HG02623 (cell line): ENCODE measurements at regions not wholly inside any gene's neighbourhood (a gene's known extent, or its start where the extent isn't known, plus 50 kb on each side); places are given as distances from the start of the nearest gene placed in this dataset.

ENCODE experiments used
- ATAC-seq: cut with Tn5 transposase; IDR thresholded peaks from one replicate; pipeline ENCODE4 v1.9.1; 2021; ENCODE audit warnings: moderate library complexity; ENCODE audit not compliant: unreplicated experiment

DNA sequence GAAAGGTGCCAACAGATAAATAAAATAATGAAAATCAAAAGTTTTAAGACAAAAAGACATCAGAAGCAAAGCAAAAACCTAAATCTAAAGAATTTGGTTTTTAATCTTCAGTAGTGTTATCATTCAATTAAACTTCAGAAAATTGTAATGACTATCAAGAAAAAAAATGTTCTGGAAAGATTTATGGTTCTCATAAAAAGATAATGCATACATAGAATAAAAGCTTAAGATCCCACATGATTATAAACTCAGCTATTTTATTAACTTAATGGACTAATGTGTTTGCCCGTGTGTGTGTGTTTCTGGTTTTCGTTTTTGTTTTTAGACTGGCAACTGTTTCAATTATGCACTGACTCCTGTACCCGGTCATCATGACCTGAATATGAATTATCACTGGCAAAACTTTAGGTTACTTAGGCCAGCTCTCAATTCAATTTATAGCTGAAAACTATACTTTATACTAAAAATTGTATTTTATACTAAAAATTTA, 217.5 kb upstream of the DKK2 start:
- ATAC-seq = no peak

DNA sequence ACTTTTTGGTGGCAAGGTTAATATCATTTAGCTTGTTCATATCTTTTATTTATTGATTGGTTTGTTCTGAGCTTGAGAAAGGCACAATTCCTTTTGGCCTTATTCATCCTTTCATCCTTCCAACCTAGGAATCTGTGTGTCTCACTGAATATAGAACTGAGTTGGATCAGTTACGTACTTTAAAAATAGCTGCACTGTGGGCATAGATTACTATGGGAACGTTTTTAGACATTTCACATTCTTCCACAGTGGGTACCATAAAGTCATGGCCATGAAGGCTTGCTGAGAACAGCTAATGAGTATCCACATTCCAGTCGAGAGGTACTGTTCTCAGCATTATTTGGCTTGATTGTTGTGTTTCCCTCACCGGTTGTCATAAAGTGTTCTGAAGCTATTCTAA, 217.0 kb upstream of the DKK2 start:
- no peak for ATAC-seq

DNA sequence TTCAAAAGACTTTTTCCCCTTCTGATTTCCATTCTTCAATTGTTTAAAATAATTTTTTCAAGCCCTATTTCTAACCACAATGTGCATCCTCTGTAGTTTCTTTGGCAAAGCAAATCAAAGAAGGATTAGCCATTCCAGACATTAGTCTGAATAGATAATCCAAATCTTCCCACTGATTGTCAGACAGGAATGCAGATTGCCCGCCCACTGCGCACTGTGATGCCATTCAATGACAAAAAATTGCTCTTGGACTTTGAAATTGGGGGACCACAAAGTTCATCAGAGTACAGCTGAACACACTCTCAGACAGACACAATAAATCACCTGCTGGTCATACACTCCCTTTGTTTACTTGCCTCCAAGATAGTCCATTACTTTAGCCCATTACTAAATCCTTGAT, 216.5 kb upstream of the DKK2 start:
- no peak for ATAC-seq

DNA sequence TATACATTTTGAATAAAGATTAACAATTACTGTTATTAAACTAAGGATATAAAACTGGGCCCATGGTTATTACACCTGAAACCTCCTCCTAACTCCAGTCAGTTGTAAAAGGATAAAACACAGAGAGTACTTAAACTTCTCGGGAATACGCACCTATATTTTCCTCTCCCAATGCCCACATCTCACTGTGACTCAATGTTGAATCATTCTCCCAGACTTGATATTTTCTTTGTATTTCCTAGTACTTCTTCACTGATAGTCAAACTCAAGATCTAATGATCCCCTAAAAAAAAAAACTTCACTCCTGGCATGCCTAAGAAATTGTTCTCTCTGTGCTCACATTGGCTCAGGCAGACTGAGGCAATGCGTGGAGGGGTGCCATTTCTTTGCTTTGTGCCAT, 212.5 kb upstream of the DKK2 start:
- ATAC-seq = no peak

DNA sequence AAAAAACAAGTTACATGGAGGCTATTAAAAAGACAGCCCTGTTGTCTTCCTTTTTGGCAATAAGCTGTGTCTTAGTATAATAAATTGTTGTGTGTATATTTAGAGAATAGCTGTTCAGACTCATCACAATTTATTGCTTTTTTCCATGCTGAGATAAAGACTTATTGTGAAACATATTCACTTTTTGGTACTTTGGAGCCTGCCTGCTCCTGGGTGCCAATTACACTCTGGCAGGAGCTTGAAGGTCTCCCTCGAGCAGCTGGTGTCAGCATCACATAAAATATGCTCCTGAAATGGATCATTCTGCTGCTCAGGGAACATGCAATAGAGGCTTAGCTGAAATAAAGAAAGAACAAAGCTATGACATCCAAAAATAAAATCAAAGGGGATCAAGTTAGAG, 211.6 kb upstream of the DKK2 start:
- no peak for ATAC-seq

DNA sequence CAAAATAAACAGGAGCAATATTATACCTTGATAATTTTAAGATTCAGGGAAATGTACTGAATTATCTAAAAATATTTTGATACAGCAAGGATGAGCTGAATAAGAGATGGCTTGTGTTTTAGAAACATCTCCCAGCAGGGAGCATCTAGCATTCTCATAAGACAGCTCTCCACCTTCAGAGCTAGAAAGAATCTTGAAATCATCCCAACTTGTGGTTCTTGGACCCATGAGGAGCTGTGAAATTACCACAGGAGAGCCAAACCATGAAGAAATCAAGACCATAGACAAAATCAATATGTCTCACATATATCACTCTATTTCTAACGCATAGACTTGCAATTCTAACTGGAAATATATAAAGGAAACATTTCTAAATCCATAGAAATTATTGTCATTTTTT, 210.6 kb upstream of the DKK2 start:
- no peak for ATAC-seq

DNA sequence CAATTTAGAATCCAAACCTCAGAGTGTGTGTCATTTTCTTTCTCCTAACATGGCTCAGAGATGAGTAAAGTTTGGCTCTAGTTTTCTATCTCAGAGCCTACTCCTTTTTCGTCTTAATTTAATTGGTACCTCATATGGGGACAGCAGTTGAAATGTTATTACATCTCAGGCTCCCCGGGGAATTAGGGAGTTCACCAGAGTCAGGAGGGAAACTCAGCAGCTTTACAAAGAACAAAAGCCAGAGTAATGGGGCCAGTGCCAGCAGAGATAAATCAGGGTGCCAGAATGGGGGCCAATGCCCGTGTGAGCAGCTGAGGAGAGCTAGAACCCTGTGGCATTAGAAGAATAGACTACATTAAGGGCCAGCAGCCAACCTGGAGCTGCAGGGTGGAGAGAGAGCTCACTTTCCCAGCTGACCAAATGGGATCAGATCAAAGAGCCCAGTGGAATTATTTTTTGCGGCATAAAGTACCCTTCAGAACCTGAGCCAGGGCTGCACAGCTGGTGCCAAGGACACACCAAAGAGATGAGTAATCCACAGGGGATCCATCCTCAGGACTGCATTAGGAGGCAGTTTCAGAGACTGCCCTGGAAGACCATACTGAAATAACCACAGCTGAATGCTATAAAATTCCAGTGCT, 207.1 kb upstream of the DKK2 start:
- no peak for ATAC-seq

DNA sequence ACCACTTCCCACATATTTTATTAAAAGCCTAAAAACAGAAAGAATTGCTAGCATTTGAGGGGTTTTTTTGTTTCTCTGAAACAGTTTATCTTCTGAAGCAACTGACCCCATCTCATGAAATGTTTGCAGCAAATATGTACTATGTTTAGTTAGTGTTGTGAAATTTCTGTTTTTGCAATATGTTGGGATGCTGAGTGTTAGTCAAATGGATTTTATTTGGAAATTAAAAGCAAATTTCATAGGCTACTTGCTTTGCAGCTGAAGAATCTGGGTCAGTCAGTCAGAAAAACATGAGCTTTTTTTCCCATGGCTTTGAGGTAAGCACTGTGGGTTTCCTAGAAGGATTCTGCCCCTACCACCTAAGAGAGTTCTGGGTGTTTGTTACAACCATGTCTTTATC, 184.9 kb upstream of the DKK2 start:
- no peak for ATAC-seq

DNA sequence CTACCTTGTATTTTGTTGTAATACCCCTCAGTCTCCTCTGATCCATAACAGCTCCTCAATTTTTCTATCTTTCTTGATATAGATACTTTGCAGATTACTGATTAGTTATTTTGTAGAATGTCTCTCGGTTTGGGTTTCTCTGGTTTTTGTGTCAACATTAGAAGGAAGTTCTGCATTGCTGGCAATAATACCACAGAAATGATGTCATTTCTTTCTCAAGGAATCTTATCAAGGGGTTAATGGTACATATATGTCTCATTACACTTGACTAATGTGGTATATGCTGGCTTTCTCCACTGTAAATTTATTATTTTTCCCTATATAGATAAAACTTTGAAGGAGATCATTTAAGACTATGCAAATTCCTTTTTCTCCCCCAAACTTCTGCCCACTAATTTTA, 183.6 kb upstream of the DKK2 start:
- ATAC-seq = no peak

DNA sequence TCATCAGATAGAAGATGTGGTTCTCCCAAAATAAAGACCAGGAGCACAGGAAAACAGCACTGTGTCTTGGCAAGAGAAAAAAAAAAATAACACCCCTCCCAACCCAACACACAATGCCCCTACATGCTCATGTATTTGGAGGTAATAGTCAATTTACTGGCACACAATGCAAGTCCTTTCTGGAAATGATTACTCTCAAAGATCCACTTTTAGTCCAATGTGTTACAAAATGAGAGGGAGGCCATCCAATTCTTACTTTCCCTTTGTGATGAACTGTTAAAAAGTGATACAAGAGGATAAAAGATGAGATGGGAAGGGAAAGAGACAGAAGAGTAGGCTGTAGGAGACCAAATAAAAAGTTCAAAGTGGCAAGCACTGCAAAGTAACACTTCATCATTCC, 180.3 kb upstream of the DKK2 start:
- no peak for ATAC-seq

DNA sequence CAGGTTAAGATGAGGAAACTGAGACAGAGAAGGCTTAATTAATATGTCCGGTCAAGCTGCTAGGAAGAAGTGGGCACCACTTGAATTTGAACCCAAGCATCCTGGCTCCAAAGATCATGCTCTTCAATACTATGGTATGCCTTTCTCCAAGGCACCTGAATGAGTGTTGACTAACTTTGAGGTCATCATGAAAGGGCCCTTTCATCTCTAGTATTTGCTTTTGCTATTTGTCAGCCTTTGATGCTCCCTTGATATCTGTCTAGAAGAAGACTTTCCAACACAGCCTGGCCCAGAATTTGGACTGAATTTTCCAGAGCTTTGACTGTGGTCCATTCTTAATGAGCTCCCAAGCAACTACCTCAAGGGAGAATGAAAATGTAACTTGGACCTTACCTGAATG, 179.1 kb upstream of the DKK2 start:
- ATAC-seq = no peak

DNA sequence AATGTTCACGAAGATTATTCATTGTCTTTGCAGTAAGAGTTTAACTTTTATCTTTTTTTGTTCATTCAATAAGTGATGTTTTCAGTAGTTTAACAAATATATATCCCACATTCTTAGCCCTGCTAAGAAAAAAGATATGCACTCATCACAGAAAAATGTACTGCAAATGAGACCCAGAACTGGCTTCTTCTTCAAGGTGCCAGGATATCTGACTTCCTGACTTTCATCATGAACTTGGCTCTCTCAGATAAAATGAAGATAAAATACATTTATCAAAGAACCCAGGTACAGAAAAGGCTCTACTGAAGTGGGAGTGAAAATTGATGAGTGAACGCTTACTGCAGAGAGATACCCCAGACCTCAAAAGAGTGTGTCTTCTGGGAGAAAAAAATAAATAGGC, 177.8 kb upstream of the DKK2 start:
- no peak for ATAC-seq

DNA sequence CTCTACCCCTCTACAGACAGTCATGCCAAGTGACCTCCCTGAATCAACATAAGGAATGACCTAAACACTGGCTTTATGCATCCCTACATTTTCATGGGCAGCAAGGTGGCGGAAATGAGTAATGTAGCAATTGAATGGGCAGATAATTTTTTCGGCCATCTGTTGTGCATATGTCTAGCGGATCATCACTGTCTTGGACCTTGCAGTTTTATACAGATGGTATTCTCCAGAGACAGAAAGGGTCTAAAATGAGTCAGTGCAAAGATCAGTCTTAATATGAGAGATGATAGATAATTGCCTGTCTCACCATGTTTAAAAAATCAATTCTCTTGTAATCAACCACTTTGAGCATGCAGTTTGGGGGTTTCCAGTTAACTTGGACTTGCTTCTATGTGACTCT, 177.3 kb upstream of the DKK2 start:
- no peak for ATAC-seq

DNA sequence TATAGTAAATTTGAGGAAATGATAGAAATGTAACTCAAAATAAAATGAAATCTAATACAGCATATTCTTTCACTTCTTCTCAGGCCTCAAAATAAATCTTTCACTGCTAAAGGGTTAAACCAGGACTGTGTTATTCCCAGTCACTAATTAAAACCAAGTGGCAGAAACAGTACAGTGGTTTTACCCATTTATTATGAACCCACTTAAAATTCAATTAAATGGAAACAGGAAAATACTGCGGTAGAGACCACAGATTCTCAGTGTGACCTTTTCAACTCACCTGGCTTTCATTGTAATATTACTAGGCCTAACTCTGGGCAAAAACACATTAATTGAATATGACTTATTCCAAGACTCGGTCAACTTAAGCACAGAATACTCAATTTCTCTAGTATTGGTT, 176.5 kb upstream of the DKK2 start:
- no peak for ATAC-seq

DNA sequence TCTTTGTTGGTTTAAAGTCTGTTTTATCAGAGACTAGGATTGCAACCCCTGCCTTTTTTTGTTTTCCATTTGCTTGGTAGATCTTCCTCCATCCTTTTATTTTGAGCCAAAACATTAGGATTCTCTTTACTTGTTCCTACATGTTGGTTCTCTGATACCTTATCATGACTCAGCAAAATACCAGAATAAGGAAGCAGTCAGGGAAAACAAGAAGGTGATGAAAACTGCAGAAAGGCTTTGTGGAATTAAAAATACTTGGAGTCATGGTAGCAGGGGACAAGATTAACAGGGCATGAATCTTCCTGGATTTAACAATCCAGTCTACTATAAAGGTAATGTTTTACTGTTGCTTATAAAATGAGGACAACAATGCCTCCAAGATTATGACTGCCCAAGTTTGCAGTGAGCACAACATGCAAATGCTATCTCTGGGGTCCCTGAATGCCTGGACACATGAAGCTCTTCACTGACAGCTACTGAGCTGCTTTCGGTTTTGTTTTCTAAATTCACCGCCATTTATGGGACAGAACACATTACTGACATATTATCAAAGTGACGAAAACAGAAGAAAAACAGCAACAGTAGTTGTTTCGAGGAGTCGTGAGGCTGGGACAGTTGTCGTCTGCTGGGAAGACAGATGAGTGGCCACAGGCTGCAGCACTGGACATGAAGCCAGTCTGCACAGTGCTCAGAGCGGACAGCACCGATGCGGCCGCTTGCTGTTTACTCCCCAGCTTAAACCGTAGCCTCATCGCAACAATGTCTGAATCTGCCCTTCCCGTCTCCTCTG, 174.5 kb upstream of the DKK2 start:
- ATAC-seq = no peak

DNA sequence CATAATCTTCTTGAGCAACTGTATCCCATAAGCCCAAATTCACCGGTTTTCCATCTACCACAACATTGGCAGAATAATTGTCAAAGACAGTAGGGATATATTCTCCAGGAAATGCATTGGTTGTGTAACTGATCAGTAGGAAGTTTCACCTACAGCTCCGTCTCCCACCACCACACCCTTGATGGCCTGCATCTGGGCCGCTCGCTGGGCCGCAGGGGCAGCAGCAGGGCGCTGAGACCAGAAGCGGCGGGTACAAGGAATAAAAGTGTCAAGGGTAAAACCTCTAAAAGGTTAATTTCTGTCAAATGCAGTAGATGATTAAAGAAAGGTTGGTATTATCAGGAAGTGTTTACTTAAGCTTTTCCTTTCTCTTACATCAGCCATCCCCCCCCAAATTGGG, 167.6 kb upstream of the DKK2 start:
- no peak for ATAC-seq

DNA sequence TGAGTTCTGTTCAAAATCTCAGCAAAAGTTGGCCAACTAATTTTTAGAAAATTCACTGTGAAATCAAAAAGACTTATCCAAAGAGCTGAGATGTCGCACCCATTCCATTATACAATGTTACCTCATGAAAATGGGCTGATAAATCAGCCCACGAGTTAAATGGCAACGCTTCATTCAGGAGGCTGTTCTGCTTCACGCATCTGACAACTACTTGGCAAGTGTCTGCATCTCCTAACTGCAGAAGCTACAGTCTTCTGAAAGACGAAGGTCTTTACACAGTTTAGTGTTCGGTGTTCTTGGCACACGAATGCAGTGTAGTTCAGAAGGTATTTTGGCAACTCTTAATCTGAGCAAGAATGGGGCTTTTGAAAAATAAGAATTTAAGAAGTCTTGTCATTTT, 166.6 kb upstream of the DKK2 start:
- no peak for ATAC-seq

DNA sequence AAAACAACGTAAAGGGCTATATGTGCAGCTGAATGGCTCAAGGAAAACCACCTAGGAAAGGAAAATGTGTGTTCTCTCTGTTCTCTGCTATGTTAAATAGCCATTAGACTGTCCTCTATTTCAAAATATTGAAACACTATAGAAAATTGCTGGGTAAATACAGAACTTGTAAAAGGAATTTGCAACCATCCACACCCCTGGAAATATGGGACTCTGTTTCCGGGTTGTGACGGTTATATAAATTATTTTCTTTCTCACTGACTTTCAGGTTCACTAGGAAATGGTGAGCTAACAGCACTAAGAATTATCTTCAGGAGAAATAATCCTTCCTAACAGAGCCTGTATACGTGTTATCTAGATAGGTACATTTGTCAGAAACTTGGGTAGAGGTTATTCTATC, 161.0 kb upstream of the DKK2 start:
- ATAC-seq = no peak

DNA sequence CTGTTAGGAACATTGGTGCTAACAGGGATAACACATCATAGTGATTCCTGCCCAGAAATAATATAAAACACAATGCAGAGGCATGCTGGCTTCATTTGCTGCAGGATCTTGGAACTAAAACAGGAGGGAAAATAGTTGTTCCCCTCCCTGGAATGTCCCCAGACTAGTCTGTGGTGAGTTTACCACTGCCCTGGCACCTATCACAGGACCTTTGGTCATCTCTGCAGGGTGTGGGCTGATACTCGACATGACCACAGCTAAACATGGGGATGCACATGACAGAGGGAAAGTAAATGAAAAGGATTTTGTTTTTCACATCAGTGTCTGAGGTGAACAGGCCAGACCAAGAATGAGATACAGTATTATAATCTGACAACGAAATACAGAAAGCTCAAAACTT, 160.2 kb upstream of the DKK2 start:
- no peak for ATAC-seq

DNA sequence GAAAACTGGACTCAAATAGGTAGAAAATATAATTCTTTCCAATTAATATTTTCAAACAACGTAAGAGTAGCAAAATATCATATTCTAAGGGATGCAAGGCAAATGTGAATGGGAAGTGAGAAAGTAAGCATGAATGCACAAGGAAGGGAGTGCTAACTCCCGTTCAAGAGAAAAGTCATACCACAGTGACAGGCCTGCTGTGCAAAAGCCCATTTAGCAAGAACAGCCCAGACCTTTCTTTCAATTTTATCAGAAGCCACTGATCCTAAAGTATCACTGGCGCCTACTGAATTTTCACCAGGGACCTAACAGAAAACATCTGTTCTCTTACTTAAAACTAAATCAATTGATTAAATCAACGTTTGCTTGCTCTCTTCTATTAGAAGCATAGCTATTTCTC, 157.9 kb upstream of the DKK2 start:
- ATAC-seq = no peak

DNA sequence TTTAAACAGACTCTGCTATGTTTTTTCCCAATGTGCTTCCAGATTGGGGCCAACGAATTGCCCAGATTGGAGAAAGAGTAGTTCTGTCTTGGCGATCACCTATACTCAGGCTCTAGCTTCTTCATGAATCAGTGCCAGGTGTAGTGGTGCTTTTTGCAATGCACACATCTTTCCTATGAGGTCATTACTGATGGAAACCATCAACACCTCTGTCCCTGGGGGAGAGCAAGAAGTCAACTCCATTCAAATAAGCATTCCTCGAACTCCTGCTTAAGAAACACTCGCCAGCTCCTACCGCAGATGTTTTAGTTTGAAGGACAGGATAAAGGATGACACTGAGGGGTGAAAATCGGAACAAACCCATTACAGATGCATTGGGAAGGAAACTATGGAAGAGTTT, 156.5 kb upstream of the DKK2 start:
- no peak for ATAC-seq

DNA sequence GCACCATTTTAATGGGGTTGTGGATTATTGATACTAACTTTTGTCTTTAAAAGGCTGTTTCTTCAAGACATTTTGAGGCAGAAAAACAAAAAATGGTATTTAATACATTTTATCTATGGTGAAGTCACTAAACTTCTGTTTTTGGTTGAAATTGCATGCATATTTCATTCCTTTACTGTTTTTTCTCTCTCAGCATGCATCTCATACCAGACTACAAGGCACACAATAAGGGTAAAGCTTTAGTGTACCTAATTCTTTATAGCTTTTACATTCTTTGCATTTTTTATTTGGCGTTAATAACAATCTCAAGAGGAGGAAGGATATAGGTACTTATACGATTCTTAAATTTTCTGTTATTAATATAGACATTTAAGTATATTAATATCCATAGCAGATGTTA, 151.0 kb upstream of the DKK2 start:
- no peak for ATAC-seq
